Spinal cord (tissue), 9 donors: ENCODE measurements at regions not wholly inside any gene's neighbourhood (a gene's known extent, or its start where the extent isn't known, plus 50 kb on each side); places are given as distances from the start of the nearest gene placed in this dataset.
"Not testable (repeated sequence)": the region's sequence is repeated elsewhere in the genome, so short reads cannot be mapped to it uniquely, and the experiment has no call there.

Experiments used
- DNase-seq, 6 donors: peaks; one replicate each; pipeline versions ENCODE4 v3.0.0 to v3.0.0-alpha.2; 2013 to 2015; ENCODE audit warnings: low spot score in 6 of 6, low read depth in 4 of 6
- H3K27ac ChIP-seq: one replicate; pipeline ENCODE4 v1.5.1; 2013; ENCODE audit warnings: low read depth, low read length, control low read depth
- H3K27me3 ChIP-seq: one replicate; pipeline ENCODE4 v1.6.1; 2013; ENCODE audit warnings: low read length; ENCODE audit not compliant: control insufficient read depth, insufficient read depth
- H3K36me3 ChIP-seq: one replicate; pipeline ENCODE4 v1.6.1; 2013; ENCODE audit warnings: low read length; ENCODE audit not compliant: control insufficient read depth, insufficient read depth
- H3K4me1 ChIP-seq: one replicate; pipeline ENCODE4 v1.6.1; 2013; ENCODE audit warnings: low read length; ENCODE audit not compliant: control insufficient read depth, insufficient read depth
- H3K4me3 ChIP-seq: one replicate; pipeline ENCODE4 v1.5.1; 2013; ENCODE audit warnings: low read depth, low read length, control low read depth
- H3K9me3 ChIP-seq: one replicate; pipeline ENCODE4 v1.6.1; 2013; ENCODE audit warnings: low read length; ENCODE audit not compliant: control insufficient read depth, insufficient read depth
- WGBS: methylation state at CpG from one replicate; pipeline ENCODE4 v1.1.5; 2013; ENCODE audit warnings: missing lambda C conversion rate; ENCODE audit not compliant: insufficient coverage; 5-methylcytosine and 5-hydroxymethylcytosine counted together
- donor health status: healthy.

- not testable (repeated sequence) for H3K9me3 ChIP-seq, DNase-seq, H3K4me3 ChIP-seq, H3K27me3 ChIP-seq, H3K36me3 ChIP-seq, H3K27ac ChIP-seq
- WGBS = 93% methylated on average over 5 of the region's 25 CpGs
- peaks cover 10% of the 10 kb centered on the region for H3K4me1 ChIP-seq
These were observed 203.5 kb downstream of the DLL1 start for GRCh38 chr6:170087421-170087780.

GRCh38 chr6:170086639-170087420, 204.0 kb downstream of the DLL1 start:
- Histone ChIP-seq H3K27ac (no peak overlapping the region), H3K36me3 (no peaks in the 10 kb centered on the region), H3K4me3 (no peak overlapping the region), H3K9me3 (no peaks in the 10 kb centered on the region), H3K27me3 (peaks cover 3% of the 10 kb centered on the region), H3K4me1 (peaks cover 10% of the 10 kb centered on the region)
- no peak for DNase-seq
- WGBS = 93% methylated on average over 47 of the region's 49 CpGs

- Histone ChIP-seq H3K4me3 (no peak overlapping the region), H3K36me3 (no peaks in the 10 kb centered on the region), H3K27me3 (peaks cover 6% of the 10 kb centered on the region), H3K27ac (no peak overlapping the region), H3K9me3 (no peaks in the 10 kb centered on the region), H3K4me1 (peaks cover 20% of the 10 kb centered on the region)
- DNase-seq = peak in 1 of 6 donors; percentile 56
- 76% methylated on average over 21 of the region's 26 CpGs for WGBS
These were observed 205.1 kb downstream of the DLL1 start for GRCh38 chr6:170085475-170086401.

- no peak for DNase-seq
- peaks cover 13% of the 10 kb centered on the region for H3K27me3 ChIP-seq
- H3K4me1 ChIP-seq = peaks cover 20% of the 10 kb centered on the region
- H3K9me3 ChIP-seq = no peaks in the 10 kb centered on the region
- 97% methylated on average over 15 of the region's 21 CpGs for WGBS
- H3K36me3 ChIP-seq = no peaks in the 10 kb centered on the region
- H3K4me3 ChIP-seq = no peak overlapping the region
- no peak overlapping the region for H3K27ac ChIP-seq
These were observed 206.6 kb downstream of the DLL1 start for GRCh38 chr6:170084166-170084730.

- Histone ChIP-seq H3K4me1 (peaks cover 17% of the 10 kb centered on the region), H3K27me3 (peaks cover 13% of the 10 kb centered on the region), H3K27ac (no peak overlapping the region), H3K9me3 (no peaks in the 10 kb centered on the region), H3K36me3 (no peaks in the 10 kb centered on the region), H3K4me3 (no peak overlapping the region)
- no peak for DNase-seq
- 83% methylated on average over 29 of the region's 33 CpGs for WGBS
These were observed 207.4 kb downstream of the DLL1 start for GRCh38 chr6:170083236-170084051.

GRCh38 chr6:170082531-170083187, 208.2 kb downstream of the DLL1 start:
- Histone ChIP-seq H3K27me3 (peaks cover 13% of the 10 kb centered on the region), H3K4me3 (no peak overlapping the region), H3K36me3 (no peaks in the 10 kb centered on the region), H3K4me1 (peaks cover 17% of the 10 kb centered on the region), H3K27ac (no peak overlapping the region), H3K9me3 (no peaks in the 10 kb centered on the region)
- 82% methylated on average over 5 of the region's 12 CpGs for WGBS
- DNase-seq = no peak

- H3K27ac ChIP-seq = no peak overlapping the region
- WGBS = 88% methylated on average over 9 of the region's 13 CpGs
These were observed 208.8 kb downstream of the DLL1 start for GRCh38 chr6:170082067-170082466.

GRCh38 chr6:170081556-170081955, 209.3 kb downstream of the DLL1 start:
- no peak for DNase-seq
- WGBS = 79% methylated on average over 13 of the region's 13 CpGs
- no peaks in the 10 kb centered on the region for H3K9me3 ChIP-seq
- H3K27me3 ChIP-seq = peaks cover 13% of the 10 kb centered on the region
- no peaks in the 10 kb centered on the region for H3K36me3 ChIP-seq
- no peak overlapping the region for H3K4me3 ChIP-seq
- H3K27ac ChIP-seq = no peak overlapping the region
- peaks cover 20% of the 10 kb centered on the region for H3K4me1 ChIP-seq

More at GRCh38 chr6:170082067-170082466, 208.8 kb downstream of the DLL1 start:
- no peaks in the 10 kb centered on the region for H3K9me3 ChIP-seq
- no peak overlapping the region for H3K4me3 ChIP-seq
- H3K27me3 ChIP-seq = peaks cover 13% of the 10 kb centered on the region
- H3K36me3 ChIP-seq = no peaks in the 10 kb centered on the region
- H3K4me1 ChIP-seq = peaks cover 17% of the 10 kb centered on the region
- no peak for DNase-seq
